HCEC 1CT (cell line): ENCODE measurements at regions not wholly inside any gene's neighbourhood (a gene's known extent, or its start where the extent isn't known, plus 50 kb on each side); places are given as distances from the start of the nearest gene placed in this dataset.

Experiments used
- DNase-seq: peaks from one replicate; pipeline ENCODE4 v3.0.0-alpha.2; 2017

DNA sequence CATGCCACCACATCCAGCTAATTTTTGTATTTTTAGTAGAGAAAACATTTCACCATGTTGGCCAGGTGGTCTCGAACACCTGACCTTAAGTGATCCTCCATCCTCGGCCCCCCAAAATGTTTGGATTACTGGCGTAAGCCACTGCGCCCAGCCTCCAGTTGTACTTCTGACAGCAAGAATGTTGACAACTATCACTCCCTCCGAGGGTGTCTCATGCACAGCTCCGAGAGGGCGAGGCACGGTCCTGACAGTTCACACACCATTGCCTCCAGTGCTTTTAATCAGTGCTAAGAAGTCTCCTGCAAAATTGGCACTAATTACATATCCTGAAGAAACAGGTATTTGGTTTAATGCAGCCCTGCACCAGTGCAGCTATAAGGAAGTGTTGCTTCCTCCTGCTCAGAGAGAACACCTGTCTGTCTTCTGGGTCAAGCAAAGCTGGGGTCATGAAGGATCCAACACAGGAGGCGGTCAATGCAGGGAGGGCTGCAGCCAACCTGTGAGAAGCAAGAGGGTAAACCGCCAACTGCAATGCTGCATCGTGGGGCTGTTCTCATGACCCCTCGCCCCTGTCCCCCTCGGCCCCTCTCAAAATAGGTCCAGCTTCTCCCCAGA, 184.0 kb downstream of the MED10 start:
- DNase-seq: no peak

DNA sequence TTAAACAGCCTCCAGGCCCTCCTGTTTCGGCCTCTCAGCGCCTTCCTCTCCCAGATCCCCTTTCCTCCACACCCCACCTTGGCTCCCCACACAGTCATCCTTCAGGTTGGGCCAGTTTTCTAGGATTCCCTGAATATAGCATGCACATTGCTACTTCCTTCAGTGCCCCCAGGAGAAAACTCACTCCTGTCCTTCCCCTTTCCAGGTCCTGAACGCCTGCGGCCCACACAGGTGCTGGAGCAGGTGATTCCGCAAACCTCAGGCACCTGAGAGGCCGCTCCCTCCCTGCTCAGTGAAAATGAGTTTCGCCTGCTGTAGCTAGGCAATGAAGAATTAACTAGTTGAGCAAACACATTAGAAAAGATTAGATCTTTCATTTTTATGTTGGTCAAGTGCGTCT, 185.0 kb downstream of the MED10 start:
- DNase-seq: no peak

DNA sequence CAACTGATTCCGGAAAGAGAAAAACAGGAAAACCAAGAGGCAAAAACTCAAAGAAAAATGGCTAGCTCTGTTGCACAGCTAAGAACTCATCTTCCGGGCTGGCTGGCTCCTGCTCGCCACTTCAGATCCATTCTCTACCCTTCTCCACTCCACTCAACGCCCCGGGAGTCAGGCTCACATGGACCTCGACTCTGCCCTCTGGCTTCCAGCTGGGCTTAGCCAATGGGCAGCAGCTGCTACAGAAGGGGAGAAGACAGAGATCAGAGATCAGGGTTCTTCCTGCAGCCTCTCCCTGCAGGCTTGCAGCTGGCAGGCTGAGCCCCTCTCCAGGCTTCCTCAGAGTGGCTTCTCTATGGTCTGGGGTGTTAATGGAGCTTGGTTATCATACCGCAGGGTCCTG, 187.5 kb downstream of the MED10 start:
- no peak for DNase-seq

DNA sequence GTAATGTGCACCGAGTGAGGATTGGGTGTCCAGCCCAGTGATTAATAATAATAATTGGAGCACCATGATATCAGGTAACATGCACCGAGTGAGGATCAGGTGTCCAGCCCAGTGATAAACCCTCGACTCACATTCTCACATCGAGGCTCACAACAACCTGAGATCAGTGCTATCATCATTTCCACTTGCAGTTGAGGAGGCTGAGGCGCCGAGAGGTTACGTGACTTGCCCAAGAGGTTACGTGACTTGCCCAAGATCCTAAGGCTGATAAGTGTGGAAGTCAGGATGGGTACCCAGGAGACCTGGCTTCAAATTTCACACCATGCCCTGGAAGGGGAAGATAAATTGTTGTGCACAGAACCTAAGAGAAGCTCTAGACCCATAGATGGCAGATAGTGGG, 189.4 kb downstream of the MED10 start:
- DNase-seq: no peak

DNA sequence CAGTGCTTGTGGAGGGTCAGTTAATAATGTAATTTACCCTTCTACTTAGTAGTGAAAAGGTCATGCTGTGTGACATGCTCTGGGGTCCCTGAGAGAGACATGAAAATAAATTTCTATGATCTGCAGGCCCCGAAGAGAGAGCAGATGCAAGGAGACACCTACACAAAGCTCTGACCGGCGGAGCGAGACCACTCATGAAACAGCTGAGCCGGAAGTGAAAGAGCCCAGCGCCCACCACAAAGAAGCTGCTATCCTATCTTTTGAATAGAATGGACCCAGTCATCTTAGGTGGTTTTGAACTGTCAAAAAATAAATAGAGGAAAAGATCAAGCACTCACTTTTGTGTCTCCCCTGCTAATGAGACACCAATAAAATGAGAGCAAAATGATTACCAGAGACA, 190.0 kb downstream of the MED10 start:
- DNase-seq: no peak

DNA sequence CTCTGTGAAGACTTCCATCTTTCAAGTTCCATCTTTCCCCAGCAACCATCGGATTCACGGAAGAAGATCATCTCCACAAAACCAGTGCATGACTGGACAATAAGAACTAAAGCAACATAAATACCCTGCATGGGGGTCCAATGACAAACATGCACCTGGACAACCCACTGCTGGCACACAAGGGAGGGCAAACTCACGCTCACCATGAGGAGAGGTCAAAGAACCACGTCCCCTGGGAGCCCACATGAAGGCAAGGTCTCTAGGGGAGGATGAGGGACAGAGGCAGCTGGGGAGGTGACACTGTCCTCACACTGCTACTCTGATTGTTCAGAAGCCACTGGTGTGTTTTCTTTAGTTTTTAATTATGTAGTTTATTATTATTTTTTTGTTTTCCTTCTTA, 190.8 kb downstream of the MED10 start:
- DNase-seq: no peak

DNA sequence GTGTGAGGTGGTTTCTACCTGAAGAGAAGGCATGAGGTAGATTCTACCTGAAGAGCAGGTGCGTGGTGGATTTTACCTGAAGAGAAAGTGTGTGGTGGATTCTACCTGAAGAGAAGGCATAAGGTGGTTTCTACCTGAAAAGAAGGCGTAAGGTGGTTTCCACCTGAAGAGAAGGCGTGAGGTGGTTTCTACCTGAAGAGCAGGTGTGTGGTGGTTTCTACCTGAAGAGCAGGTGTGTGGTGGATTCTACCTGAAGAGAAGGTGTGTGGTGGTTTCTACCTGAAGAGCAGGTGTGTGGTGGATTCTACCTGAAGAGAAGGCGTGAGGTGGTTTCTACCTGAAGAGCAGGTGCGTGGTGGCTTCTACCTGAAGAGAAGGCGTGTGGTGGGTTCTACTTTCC, 192.8 kb downstream of the MED10 start:
- no peak for DNase-seq

DNA sequence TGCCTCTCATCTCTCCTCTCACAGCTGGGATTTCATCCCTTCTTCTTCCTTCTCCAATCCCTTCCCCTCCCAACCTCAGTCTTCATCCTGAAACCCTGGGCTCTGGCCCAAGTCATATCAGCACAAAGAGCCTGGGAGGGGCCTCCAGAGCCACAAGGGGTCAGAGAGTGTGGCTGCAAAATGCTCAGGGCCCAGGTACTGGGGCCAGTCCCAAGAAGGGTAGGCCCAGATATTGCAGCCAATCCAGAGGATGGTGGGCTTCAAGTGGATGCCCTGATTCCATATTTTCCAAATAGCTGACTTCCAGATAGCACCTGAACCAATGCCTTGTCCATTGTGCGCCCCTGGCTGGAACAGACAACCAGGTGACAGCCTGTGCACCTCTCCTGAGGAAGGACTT, 193.9 kb downstream of the MED10 start:
- DNase-seq: no peak

DNA sequence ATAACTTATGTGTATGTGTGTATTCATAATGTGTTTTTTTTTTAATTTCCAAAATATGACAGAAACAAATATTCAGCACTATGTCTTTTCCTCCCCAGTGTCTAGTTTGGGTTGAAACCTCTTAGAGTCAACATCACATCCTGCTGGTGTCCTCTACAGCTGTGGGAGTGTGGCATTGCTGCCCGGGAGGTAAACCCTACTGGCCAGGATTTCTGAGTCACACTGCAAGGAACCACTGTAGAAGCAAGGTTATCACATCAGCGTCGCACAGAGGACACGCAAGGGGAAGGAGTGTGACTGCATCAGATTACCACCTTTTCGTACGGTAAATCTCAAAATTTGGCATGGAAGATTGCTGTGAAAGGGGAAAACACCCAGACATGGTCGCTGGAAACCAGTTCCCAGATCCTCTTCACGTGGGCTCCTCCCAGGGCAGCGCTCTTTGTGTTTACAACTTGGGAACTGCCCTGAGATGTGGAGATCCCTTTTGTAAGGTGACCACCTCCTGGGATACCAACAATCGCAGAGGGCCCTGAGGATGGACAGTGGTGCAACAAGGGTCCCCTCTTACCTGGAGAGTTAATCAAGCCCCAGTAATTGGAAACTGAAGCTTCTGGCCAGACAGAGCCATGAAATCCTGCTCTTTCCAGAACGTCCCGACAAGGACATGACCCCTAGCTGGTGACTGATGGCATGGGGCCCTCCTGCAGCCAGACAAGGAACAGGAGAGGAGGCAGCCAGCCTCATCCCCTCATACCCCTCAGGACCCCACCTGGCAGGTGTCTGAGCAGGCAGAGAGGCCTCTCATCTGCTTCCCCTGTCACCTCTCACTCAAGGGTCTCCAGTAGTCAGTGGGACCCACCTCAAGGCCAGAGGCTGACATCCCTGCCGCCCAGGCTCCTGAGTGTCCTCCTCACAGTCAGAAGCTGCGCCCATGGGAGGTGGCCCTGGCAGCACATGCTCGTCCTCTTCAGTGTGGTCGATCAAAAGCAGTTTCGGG, 194.7 kb downstream of the MED10 start:
- no peak for DNase-seq

DNA sequence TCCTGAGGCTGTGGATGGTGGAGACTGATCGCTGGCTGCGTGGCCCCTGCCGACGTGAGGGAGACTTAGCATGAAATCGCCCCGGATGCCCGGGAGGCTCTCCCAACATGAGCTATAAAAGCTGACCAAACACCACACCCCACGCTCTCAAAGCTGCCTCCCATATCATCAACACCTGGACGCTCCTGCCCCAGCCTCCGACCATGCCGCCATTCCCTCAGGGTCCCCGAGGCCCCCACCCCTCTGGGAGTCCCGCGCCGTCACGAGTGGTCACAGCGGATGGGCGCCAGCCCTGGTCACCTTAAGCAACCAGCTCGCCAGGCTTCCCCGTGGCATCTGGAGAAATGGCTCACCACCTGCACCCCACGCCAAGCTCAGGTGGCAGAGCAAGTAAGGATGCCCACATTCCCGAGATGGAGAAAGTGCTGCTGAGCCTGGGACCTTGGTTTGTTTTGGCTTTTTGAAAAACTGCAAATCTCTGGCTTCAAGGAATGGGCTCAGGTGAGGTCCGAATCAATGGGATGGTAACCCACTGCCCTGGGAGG, 196.0 kb downstream of the MED10 start:
- DNase-seq: no peak

DNA sequence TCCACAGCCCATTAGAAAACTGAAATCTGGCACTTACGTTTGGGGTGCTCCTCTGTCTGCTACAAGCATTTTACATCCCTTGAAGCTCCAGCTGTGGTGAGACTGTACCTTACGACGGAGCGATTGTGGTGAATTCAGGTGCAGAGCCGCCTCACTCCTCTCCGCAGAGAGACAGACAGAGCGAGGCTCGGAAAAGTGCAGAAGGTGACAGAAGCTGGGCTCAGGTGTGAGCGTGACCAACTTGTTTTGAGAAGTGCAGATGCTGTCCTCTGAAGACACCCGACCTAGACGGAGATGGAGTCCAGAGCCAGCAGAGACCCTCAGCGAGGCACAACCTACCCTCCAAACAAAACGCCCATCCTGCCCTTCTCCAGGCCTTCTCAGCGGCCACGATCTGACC, 196.5 kb downstream of the MED10 start:
- DNase-seq: no peak

DNA sequence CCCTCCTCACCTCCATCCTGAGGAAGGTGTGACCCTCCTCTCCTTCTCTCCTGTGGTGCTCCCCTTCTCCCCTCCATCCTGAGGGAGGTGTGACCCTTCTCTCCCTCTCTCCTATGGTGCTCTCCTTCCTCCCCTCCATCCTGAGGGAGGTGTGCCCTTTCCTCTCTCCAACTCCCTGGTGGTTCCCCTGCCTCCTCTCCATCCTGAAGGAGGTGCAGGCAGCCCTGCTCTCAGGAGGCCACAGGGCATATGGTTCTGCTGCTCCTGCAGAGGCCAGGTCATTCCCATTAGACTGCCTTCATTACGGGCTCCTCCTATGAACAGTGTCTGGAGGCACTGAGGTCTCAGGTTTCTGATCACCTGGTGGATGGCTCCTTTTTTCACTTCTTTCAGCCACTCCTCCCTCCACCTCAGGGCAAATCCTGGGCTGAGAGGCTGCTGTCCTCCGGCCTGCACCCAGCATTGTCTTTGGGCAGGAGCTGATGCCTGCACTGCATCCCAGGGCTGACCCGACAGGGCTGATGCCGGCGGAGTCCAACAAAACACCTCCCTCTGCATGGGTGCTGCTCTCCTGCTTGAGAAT, 197.1 kb downstream of the MED10 start:
- no peak for DNase-seq

DNA sequence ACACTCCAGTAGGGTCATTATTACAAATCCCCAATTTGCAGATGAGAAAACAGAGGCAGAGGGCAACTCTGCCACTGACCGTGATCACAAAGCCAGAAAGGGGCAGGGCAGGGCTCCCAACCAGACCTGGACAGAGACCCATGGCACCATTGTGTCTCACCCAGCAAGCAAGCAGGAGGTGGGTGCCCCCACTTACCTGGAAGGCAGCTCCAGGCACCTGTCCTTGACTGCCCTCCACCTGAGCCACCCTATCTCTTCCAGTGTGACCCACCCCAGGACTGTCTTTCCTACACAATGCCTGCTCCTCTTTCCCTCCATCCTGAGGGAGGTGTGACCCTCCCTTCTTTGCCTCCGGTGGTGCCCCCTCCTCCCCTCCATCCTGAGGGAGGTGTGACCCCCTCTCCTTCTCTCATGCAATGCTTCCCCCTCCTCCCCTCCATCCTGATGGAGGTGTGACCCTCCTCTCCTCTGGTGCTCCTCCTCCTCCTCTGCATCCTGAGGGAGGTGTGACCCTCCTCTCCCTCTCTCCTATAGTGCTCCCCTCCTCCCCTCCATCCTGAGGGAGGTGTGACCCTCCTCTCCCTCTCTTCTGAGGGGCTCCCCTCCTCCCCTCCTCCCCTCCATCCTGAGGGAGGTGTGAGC, 198.0 kb downstream of the MED10 start:
- no peak for DNase-seq

DNA sequence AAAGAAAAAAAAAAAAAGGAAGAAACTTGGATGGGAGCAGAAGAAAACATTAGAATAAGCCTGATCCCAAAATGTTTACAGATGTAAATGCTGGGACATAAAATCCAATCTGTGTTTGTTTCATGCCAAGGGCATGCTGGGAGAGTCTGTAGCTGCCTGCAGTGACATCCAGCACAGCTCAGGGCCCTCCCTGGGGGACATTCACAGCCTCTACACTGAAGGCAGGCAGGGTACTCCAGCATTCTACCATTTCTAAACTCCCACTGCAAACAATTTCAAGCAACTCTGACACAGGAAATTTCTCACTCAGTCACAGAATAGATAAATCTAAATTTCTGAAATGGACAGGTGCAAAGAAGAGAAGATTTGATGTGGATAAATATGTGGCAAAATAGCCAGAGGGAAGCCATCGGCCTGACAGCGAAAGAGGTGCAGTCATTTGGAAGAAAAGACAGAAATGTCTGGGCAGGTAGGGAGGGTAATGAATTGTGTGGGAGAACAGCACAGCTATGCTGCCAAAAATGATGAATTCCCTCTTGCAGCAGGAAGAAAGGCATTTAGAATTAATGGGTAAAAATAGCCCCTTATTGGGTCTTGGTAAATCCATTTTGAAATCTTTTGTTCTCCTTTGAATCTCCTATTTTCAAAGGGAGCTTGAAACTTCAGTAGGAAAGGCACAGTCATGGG, 199.4 kb downstream of the MED10 start:
- no peak for DNase-seq

DNA sequence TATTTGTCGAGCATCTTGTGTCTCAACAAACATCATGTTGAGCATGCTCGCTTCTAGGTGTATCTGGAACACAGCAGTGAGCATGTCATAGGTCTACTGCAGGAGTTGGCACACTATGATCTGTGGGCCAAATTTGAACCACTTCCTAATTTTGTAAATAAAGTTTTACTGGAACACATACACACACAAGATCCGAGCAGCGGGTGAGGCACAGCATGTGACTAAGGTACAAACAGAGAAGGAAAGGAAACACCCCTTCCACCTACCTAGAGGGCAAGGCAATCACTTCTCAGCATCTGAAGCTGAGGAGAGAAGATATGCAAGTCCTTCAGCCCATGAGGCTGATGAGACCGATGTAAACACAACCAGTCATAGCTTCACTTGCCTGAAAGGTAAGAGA, 200.4 kb downstream of the MED10 start:
- no peak for DNase-seq

DNA sequence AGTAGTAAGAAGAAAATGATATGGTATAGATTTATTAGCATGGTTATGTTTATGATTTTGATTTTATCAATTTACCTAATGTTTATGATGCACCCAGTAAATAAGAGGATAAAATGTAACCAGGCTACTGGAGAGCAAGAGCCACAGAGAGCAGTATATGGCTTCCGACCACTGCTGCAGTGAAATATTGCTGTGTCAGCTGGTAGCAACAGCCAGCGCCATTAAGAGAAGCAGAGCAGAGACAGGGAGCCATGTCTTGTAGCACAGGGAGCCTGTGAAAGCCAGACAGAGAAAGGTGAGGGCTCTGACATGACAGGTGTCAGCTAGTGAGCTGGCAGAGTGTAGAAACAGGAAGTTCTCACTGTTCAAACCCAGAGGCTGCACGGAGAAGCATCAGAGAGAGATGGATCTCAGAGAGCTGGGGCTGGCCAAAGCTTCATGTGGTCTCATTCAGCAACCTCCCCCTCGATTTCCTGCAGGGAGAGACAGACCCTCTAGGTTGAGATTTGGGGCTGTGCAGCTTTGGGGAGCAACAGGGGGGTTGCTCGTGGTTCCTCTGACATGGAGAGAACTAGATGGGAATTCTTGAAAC, 202.1 kb downstream of the MED10 start:
- DNase-seq: no peak

DNA sequence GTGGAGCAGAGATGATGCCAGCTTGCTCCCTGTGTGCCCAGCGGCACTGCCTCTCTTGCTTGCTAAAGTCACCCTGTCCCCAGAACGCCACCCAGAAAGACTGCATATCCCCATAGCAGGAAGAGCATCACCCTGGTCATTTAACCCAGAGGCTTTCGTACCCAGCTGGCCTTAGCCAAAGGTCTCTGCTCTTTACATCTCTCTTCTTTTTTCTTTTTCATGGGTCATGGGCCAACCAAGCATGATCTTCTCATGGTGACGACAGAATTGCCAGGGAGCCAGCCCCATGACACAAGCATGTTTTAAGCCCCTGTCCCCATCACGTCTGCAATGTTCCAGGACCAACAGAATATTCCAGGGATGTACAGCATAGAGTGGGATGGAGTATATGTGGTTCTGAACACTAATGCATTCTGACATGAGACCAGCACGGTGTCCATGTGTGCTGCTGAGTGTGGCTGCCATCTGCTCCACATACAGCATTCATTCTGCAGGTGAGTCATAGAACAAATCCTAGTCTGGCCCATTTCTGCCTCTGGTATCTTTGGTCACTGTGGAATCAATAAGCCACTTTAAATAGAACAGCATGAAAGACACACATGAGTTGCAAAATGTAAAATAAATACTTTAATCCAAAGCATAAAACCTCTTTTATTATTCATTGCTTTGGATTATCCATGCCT, 203.0 kb downstream of the MED10 start:
- no peak for DNase-seq

DNA sequence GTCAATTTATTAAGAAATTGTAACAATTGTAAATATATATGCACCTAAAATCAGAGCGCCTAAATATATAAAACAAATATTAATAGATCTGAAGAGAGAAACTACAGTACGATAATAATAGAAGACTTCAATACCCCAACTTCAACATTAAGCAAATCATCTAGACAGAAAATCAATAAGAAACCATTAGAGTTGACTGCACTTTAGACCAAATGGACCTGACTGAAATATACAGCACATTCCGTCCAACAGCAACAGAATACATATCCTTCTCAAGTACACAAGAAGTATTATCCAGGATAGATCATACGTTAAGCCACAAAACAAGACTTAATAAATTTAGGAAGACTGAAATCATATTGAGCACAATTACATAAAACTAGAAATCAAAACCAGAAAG, 208.7 kb downstream of the MED10 start:
- no peak for DNase-seq

DNA sequence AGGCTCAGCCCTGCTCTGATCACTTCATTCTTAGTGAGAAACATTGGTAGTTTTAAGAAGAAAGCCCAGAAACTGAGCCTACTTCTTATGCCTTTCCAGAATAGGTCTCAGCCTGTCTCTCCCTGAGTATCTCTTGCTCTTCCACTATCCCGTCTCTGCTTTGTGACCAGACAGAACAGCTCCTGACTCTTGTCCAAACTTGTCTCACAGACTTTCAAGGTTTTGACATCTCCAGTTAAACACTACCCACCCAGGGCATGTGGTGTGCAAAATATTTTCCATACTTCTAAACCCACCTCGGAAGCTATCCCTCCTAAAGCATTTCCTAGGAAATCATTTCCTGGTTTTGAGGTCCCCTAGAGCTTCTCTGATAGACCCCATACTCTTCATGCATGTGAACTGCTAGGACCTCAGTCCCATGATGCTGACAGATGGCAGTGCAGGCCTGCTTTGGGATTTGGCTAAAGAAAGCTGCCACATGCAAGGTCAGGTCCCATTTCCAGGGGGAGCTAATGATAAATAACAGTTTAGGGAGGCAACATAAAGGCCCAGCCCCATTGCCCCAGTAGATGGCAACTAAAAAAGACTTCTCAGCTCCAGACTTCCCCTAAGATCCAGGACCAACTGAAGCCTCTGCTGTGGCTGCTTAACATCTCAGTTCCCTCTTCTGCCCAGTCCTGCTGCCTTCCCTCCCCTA, 211.5 kb downstream of the MED10 start:
- no peak for DNase-seq

DNA sequence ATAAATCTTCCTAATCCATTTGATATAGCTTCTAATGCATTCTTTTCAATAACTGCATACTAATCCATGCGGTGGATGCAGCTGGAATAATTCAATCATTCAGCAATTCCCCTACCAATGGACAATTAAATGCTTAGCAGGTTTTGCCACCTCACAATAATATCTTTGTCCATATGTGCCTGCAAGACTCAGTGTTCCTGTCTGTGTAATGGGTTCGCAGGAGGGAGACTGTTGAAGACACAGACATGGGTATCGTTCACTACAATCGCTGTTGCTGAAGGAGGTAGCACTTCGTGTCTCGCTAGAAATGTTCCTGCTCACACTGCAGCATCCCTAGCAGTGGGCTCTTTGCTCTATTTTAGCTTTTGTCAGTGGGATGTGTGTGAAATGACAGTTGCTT, 214.4 kb downstream of the MED10 start:
- DNase-seq: no peak

DNA sequence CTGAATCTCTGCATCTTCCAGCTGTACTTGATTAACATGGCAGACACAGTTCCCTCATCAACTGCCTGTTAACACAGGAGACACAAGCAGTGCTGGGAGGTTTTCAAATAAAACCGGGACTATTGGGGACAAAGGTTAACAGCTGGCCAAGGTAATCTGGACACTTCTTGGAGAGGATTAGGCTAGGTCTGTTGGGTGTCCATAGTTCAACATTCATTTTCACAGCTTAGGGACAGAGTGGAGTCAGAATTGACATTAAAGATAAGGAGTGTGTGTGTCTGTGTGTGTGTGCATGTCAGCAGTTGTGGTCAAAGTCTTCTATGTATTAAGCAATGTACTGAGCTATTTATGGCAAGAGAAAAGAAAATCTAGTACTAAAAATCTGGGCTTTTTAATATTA, 216.2 kb downstream of the MED10 start:
- no peak for DNase-seq
